H1 (cell line): ENCODE measurements at regions not wholly inside any gene's neighbourhood (a gene's known extent, or its start where the extent isn't known, plus 50 kb on each side); places are given as distances from the start of the nearest gene placed in this dataset.

Source experiments
- CTCF ChIA-PET: fragments of 300-600 bp; sonication (Branson Sonifier 250); formaldehyde crosslinking; loops from one replicate; lab custom pipeline; 2021; ENCODE audit not compliant: partially characterized antibody; lab: Charles Lee
- POLR2A ChIA-PET: fragments of 300-600 bp; sonication (Branson Sonifier 250); formaldehyde crosslinking; loops from one replicate; lab custom pipeline; 2021; ENCODE audit warnings: inconsistent platforms; ENCODE audit not compliant: partially characterized antibody; lab: Charles Lee
- DNase-seq, 2 experiments: peaks; one replicate each; pipeline versions ENCODE4 v3.0.0 to v3.0.0-alpha.2; 2010 to 2022; ENCODE audit warnings: low spot score in 2 of 2, low read depth in 1 of 2, mixed read lengths in 1 of 2
- FAIRE-seq: peaks from 2 replicates; lab custom pipeline; 2011; peaks lifted over from hg19 to GRCh38; lab: Jason Lieb, UNC
- H2AFZ ChIP-seq: 2 replicates; pipeline ENCODE4 v1.8.1; 2012; ENCODE audit warnings: low read length, inconsistent platforms
- H2AK5ac ChIP-seq: 2 replicates; pipeline ENCODE4 v1.6.1; 2013; ENCODE audit warnings: low read depth, low read length
- H2BK120ac ChIP-seq: replicated peaks from 2 replicates; pipeline ENCODE3; 2013; ENCODE audit warnings: low read depth, low read length, inconsistent platforms
- H2BK12ac ChIP-seq: 2 replicates; pipeline ENCODE4 v1.6.1; 2013; ENCODE audit warnings: low read depth, low read length
- H2BK15ac ChIP-seq: 2 replicates; pipeline ENCODE4 v1.6.1; 2013; ENCODE audit warnings: low read length
- H2BK20ac ChIP-seq: 2 replicates; pipeline ENCODE4 v1.6.1; 2013; ENCODE audit warnings: low read length
- H2BK5ac ChIP-seq: 2 replicates; pipeline ENCODE4 v1.6.1; 2013; ENCODE audit warnings: low read depth, low read length
- H3K14ac ChIP-seq: 2 replicates; pipeline ENCODE4 v1.6.1; 2013; ENCODE audit warnings: inconsistent platforms; ENCODE audit not compliant: insufficient read length
- H3K18ac ChIP-seq: 2 replicates; pipeline ENCODE4 v1.6.1; 2013; ENCODE audit warnings: low read length; ENCODE audit errors: extremely low read depth
- H3K23ac ChIP-seq: 2 replicates; pipeline ENCODE4 v1.6.1; 2013; ENCODE audit warnings: inconsistent platforms; ENCODE audit not compliant: insufficient read length
- H3K23me2 ChIP-seq: 2 replicates; pipeline ENCODE4 v1.6.1; 2013; ENCODE audit warnings: low read depth, low read length
- H3K27ac ChIP-seq: 2 replicates; pipeline ENCODE4 v1.6.1; 2011; ENCODE audit warnings: low read depth, low read length, inconsistent platforms
- H3K27me3 ChIP-seq, 4 experiments: replicated peaks in 1 of 4; 1 replicate in 1 of 4; 2 replicates in 3 of 4; pipeline versions ENCODE4 v1.6.1 to v1.8.1; 2011 to 2013; ENCODE audit warnings: low read length in 3 of 4, mild to moderate bottlenecking in 3 of 4, inconsistent platforms in 2 of 4, mixed read lengths in 2 of 4, moderate library complexity in 1 of 4; ENCODE audit not compliant: control insufficient read depth in 3 of 4, insufficient read depth in 3 of 4; ENCODE audit errors: extremely low read depth in 1 of 4
- H3K36me3 ChIP-seq, 4 experiments: 2 replicates each; pipeline versions ENCODE4 v1.6.1 to v1.8.1; 2011 to 2013; ENCODE audit warnings: mild to moderate bottlenecking in 4 of 4, low read length in 3 of 4, moderate library complexity in 2 of 4, control low read depth in 1 of 4, inconsistent platforms in 1 of 4; ENCODE audit not compliant: insufficient read depth in 4 of 4, control insufficient read depth in 2 of 4
- H3K4ac ChIP-seq: replicated peaks from 2 replicates; pipeline ENCODE3; 2013; ENCODE audit warnings: low read length, low read depth, mixed read lengths, inconsistent platforms; ENCODE audit not compliant: insufficient read length
- H3K4me1 ChIP-seq, 4 experiments: replicated peaks in 1 of 4; 1 replicate in 1 of 4; 2 replicates in 3 of 4; pipeline versions ENCODE4 v1.6.1 to v1.8.1; 2011 to 2013; ENCODE audit warnings: low read length in 3 of 4, inconsistent platforms in 2 of 4, mixed read lengths in 1 of 4; ENCODE audit not compliant: insufficient read depth in 4 of 4, control insufficient read depth in 3 of 4
- H3K4me2 ChIP-seq, 2 experiments: 2 replicates each; pipeline versions ENCODE4 v1.6.1 to v1.8.1; 2011 to 2013; ENCODE audit warnings: low read depth in 2 of 2, low read length in 2 of 2, control low read depth in 1 of 2, inconsistent platforms in 1 of 2, mild to moderate bottlenecking in 1 of 2; ENCODE audit not compliant: insufficient read depth in 1 of 2
- H3K4me3 ChIP-seq, 4 experiments: fragments of 200-600, 300-600 bp in 1 of 4; sonication (generic), shearing (Covaris generic), sonication (Bioruptor Twin) in 1 of 4; 2 replicates each; pipeline versions ENCODE4 v1.5.1 to v1.8.1; 2011 to 2016; ENCODE audit warnings: low read length in 4 of 4, low read depth in 3 of 4, control low read depth in 2 of 4, inconsistent platforms in 2 of 4, mild to moderate bottlenecking in 2 of 4, mixed read lengths in 1 of 4, moderate library complexity in 1 of 4; ENCODE audit not compliant: insufficient read depth in 2 of 4; ENCODE audit errors: extremely low read depth in 1 of 4
- H3K56ac ChIP-seq: replicated peaks from 2 replicates; pipeline ENCODE3; 2013; ENCODE audit warnings: low read depth, mild to moderate bottlenecking, mixed read lengths, low read length, inconsistent platforms; ENCODE audit not compliant: insufficient read length
- H3K79me1 ChIP-seq: 2 replicates; pipeline ENCODE4 v1.6.1; 2013; ENCODE audit warnings: low read depth, low read length, control low read depth
- H3K79me2 ChIP-seq, 2 experiments: 2 replicates each; pipeline versions ENCODE4 v1.6.1 to v1.8.1; 2012 to 2013; ENCODE audit warnings: low read length in 2 of 2, mild to moderate bottlenecking in 2 of 2, inconsistent platforms in 1 of 2; ENCODE audit not compliant: insufficient read depth in 2 of 2, control insufficient read depth in 1 of 2
- H3K9ac ChIP-seq, 4 experiments: replicated peaks in 1 of 4; 1 replicate in 1 of 4; 2 replicates in 3 of 4; pipeline versions ENCODE4 v1.6.1 to v1.8.1; 2011 to 2013; ENCODE audit warnings: low read depth in 3 of 4, low read length in 3 of 4, control low read depth in 2 of 4, mild to moderate bottlenecking in 2 of 4, moderate library complexity in 2 of 4, inconsistent platforms in 1 of 4; ENCODE audit errors: extremely low read depth in 1 of 4
- H3K9me3 ChIP-seq, 2 experiments: 2 replicates each; pipeline versions ENCODE4 v1.6.1 to v1.8.1; 2012 to 2013; ENCODE audit warnings: mild to moderate bottlenecking in 2 of 2, moderate library complexity in 2 of 2, control low read depth in 1 of 2, inconsistent platforms in 1 of 2, low read depth in 1 of 2, low read length in 1 of 2, mixed read lengths in 1 of 2; ENCODE audit not compliant: insufficient read depth in 2 of 2
- H4K20me1 ChIP-seq, 2 experiments: replicated peaks in 1 of 2; 2 replicates each; pipeline versions ENCODE3 to v1.8.1; 2011 to 2013; ENCODE audit warnings: inconsistent platforms in 2 of 2, low read length in 2 of 2, mild to moderate bottlenecking in 1 of 2; ENCODE audit not compliant: insufficient read depth in 2 of 2, control insufficient read depth in 1 of 2
- H4K5ac ChIP-seq: 2 replicates; pipeline ENCODE4 v1.6.1; 2013; ENCODE audit warnings: low read length, low read depth, mixed read lengths, inconsistent platforms; ENCODE audit not compliant: insufficient read length
- H4K8ac ChIP-seq: 2 replicates; pipeline ENCODE4 v1.8.0; 2013; ENCODE audit warnings: mild to moderate bottlenecking, moderate library complexity, low read length, inconsistent platforms; ENCODE audit not compliant: insufficient read depth; ENCODE audit errors: extremely low read depth
- H4K91ac ChIP-seq: replicated peaks from 2 replicates; pipeline ENCODE3; 2013; ENCODE audit warnings: low read length, mixed read lengths, inconsistent platforms; ENCODE audit not compliant: insufficient read length
- CBX5 ChIP-seq: fragments of 300-800, 300-1000 bp; sonication (generic); IDR thresholded peaks from 2 replicates; pipeline ENCODE4 v1.7.1; 2016; ENCODE audit warnings: antibody characterized with exemption, low read length, low read depth
- EP300 ChIP-seq, 2 experiments: IDR thresholded peaks; 1 replicate in 1 of 2; 2 replicates in 1 of 2; pipeline ENCODE4 v1.6.1; 2011 to 2012; ENCODE audit warnings: low read depth in 2 of 2, low read length in 2 of 2, mild to moderate bottlenecking in 2 of 2, borderline replicate concordance in 1 of 2, inconsistent platforms in 1 of 2, moderate library complexity in 1 of 2
- EZH2 ChIP-seq: fragments of 200-600 bp; sonication (generic); IDR thresholded peaks from 2 replicates; pipeline ENCODE4 v1.7.1; 2012; ENCODE audit warnings: low read depth, mild to moderate bottlenecking, moderate library complexity, low read length, inconsistent platforms; ENCODE audit not compliant: severe bottlenecking
- GABPA ChIP-seq: IDR thresholded peaks from 2 replicates; pipeline ENCODE4 v1.6.1; 2011; ENCODE audit warnings: mild to moderate bottlenecking, low read length, moderate library complexity, borderline replicate concordance; ENCODE audit not compliant: insufficient read depth
- JUND ChIP-seq: IDR thresholded peaks from 2 replicates; pipeline ENCODE4 v1.6.1; 2011; ENCODE audit warnings: mild to moderate bottlenecking, improper control_type of control experiment, low read length
- KDM1A ChIP-seq: fragments of 200-600, 300-600 bp; sonication (generic); IDR thresholded peaks from 2 replicates; pipeline ENCODE4 v1.7.1; 2016; ENCODE audit warnings: mild to moderate bottlenecking, low read length, borderline replicate concordance
- KDM4A ChIP-seq: IDR thresholded peaks from one replicate; pipeline ENCODE4 v1.7.1; 2012; ENCODE audit warnings: low read depth, mild to moderate bottlenecking, moderate library complexity, low read length, inconsistent platforms; ENCODE audit not compliant: severe bottlenecking
- POLR2A ChIP-seq, 2 experiments: IDR thresholded peaks; 1 replicate in 1 of 2; 2 replicates in 1 of 2; pipeline ENCODE4 v1.6.1; 2011; ENCODE audit warnings: low read depth in 2 of 2, low read length in 2 of 2, mild to moderate bottlenecking in 2 of 2; ENCODE audit errors: control extremely low read depth in 1 of 2
- SP1 ChIP-seq: IDR thresholded peaks from 2 replicates; pipeline ENCODE4 v1.6.1; 2011; ENCODE audit warnings: low read depth, low read length
- TAF1 ChIP-seq: IDR thresholded peaks from 2 replicates; pipeline ENCODE4 v1.6.1; 2011; ENCODE audit warnings: mild to moderate bottlenecking, low read depth, low read length
- TBP ChIP-seq: IDR thresholded peaks from 2 replicates; pipeline ENCODE4 v1.6.1; 2011; ENCODE audit warnings: low read depth, low read length, improper control_type of control experiment
- TEAD4 ChIP-seq: IDR thresholded peaks from 2 replicates; pipeline ENCODE4 v1.6.1; 2012; ENCODE audit warnings: low read depth, low read length, inconsistent platforms, mixed read lengths
- TF ChIP-seq, protein P1 (sequence below), 3 experiments: IDR thresholded peaks; 1 replicate in 2 of 3; 2 replicates in 1 of 3; pipeline versions ENCODE4 v1.5.1 to v1.6.1; 2011; ENCODE audit warnings: low read length in 3 of 3, mild to moderate bottlenecking in 3 of 3, inconsistent platforms in 2 of 3, low read depth in 1 of 3, moderate library complexity in 1 of 3; ENCODE audit not compliant: insufficient read depth in 1 of 3; ENCODE audit errors: control extremely low read depth in 1 of 3

DNA sequence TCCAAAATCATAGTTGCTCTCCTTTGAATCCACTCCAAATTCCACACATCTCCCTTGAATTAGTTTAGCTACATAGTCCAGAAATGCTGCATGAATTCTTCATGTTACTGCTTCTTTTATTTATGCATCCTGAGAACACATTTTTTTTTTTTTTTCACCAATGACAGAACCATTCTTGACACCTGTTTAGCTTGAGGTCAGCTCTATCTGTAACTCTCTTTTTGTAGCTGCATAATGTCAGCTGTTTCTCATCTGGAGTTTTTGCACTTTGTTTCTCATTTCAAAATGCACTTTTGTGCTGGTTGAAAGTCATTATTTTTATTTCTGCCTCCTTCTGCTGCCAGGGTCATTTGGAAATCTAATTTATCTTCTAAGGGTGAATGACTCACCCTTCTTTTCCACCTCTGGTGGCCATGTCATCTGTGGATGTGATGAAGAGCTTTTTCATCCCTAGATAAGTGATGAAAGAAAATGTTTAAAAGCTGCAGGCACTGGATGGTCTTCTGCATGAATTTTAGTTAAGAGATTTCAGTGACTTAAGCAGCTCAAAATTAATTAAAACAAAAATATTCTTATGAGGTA is 93.7 kb downstream of the JRKL start:
- Histone ChIP-seq H4K20me1 (no peaks in the 10 kb centered on the region), H3K4me3 (no peak overlapping the region), H2BK5ac (no peak overlapping the region), H3K79me2 (no peaks in the 10 kb centered on the region), H3K4me2 (no peak overlapping the region), H2BK120ac (no peak overlapping the region), H3K23me2 (no peaks in the 10 kb centered on the region), H3K4me1 (no peaks in the 10 kb centered on the region), H2AK5ac (no peak overlapping the region), H3K18ac (no peak overlapping the region), H3K36me3 (no peaks in the 10 kb centered on the region), H4K5ac (no peak overlapping the region), H3K9me3 (no peaks in the 10 kb centered on the region), H3K23ac (no peak overlapping the region), H4K91ac (no peak overlapping the region), H3K27ac (no peak overlapping the region), H2BK12ac (no peak overlapping the region), H3K4ac (no peak overlapping the region), H2AFZ (no peak overlapping the region), H2BK15ac (no peak overlapping the region), H3K14ac (no peak overlapping the region), H2BK20ac (no peak overlapping the region), H3K27me3 (no peaks in the 10 kb centered on the region), H3K79me1 (no peaks in the 10 kb centered on the region), H4K8ac (no peak overlapping the region), H3K9ac (no peak overlapping the region), H3K56ac (no peak overlapping the region)
- FAIRE-seq (no peak), DNase-seq (no peak)
- CTCF ChIA-PET: interaction anchor here (0.9 to 1.4 kb wide), 3 partner anchors 12 to 19 kb away, joined by 3 to 5 read pairs (median 4); no protein-coding TSS in a partner anchor
- POLR2A ChIA-PET: no interaction called here
- TF ChIP-seq, protein P1, sequence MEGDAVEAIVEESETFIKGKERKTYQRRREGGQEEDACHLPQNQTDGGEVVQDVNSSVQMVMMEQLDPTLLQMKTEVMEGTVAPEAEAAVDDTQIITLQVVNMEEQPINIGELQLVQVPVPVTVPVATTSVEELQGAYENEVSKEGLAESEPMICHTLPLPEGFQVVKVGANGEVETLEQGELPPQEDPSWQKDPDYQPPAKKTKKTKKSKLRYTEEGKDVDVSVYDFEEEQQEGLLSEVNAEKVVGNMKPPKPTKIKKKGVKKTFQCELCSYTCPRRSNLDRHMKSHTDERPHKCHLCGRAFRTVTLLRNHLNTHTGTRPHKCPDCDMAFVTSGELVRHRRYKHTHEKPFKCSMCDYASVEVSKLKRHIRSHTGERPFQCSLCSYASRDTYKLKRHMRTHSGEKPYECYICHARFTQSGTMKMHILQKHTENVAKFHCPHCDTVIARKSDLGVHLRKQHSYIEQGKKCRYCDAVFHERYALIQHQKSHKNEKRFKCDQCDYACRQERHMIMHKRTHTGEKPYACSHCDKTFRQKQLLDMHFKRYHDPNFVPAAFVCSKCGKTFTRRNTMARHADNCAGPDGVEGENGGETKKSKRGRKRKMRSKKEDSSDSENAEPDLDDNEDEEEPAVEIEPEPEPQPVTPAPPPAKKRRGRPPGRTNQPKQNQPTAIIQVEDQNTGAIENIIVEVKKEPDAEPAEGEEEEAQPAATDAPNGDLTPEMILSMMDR (IDR thresholded peaks at IDR 0.05; ENCODE audit: control extremely low read depth in 1 of 3, insufficient read depth in 1 of 3, low read depth in 1 of 3, low read length in 3 of 3): no peak
- TF ChIP-seq KDM4A (no peak), EZH2 (no peak), EP300 (IDR thresholded peaks at IDR 0.05; ENCODE audit: borderline replicate concordance in 1 of 2, low read depth in 2 of 2, low read length in 2 of 2) (no peak), GABPA (no peak), KDM1A (no peak), TAF1 (no peak), TBP (no peak), SP1 (no peak), TEAD4 (no peak), POLR2A (IDR thresholded peaks at IDR 0.05; ENCODE audit: control extremely low read depth in 1 of 2, low read depth in 2 of 2, low read length in 2 of 2) (no peak), CBX5 (no peak), JUND (no peak)
